Hepatocyte (in vitro differentiated cells): ENCODE measurements at regions not wholly inside any gene's neighbourhood (a gene's known extent, or its start where the extent isn't known, plus 50 kb on each side); places are given as distances from the start of the nearest gene placed in this dataset.
A peak's percentile ranks its signal among the peaks of the same experiment; 100 is the strongest.

Experiments used
- DNase-seq: peaks from one replicate; pipeline ENCODE4 v3.0.0-alpha.2; 2016; ENCODE audit warnings: low spot score
- H2AFZ ChIP-seq: fragments of 200-600 bp; sonication (generic); 2 replicates; pipeline ENCODE4 v1.6.0; 2016; ENCODE audit warnings: antibody characterized with exemption, mild to moderate bottlenecking
- H3K27ac ChIP-seq: fragments of 200-600 bp; sonication (generic); 2 replicates; pipeline ENCODE4 v1.5.1; 2016; ENCODE audit warnings: mild to moderate bottlenecking
- H3K27me3 ChIP-seq: fragments of 200-600 bp; sonication (generic); 2 replicates; pipeline ENCODE4 v1.6.1; 2016
- H3K36me3 ChIP-seq: fragments of 200-600 bp; sonication (generic); replicated peaks from 2 replicates; pipeline ENCODE4 v1.5.1; 2016; ENCODE audit warnings: low read depth; ENCODE audit not compliant: insufficient read depth
- H3K4me1 ChIP-seq: fragments of 200-600 bp; sonication (generic); 2 replicates; pipeline ENCODE4 v1.5.1; 2016; ENCODE audit warnings: mild to moderate bottlenecking, moderate library complexity; ENCODE audit not compliant: insufficient read depth
- H3K4me2 ChIP-seq: fragments of 200-600 bp; sonication (generic); 2 replicates; pipeline ENCODE4 v1.6.0; 2016
- H3K4me3 ChIP-seq: fragments of 200-600 bp; sonication (generic); 2 replicates; pipeline ENCODE4 v1.5.1; 2016; ENCODE audit warnings: mild to moderate bottlenecking
- H3K79me2 ChIP-seq: fragments of 200-600 bp; sonication (generic); 2 replicates; pipeline ENCODE4 v1.6.0; 2017; ENCODE audit warnings: mild to moderate bottlenecking
- H3K9me2 ChIP-seq: fragments of 200-600 bp; sonication (generic); replicated peaks from 2 replicates; pipeline ENCODE4 v1.6.0; 2017; ENCODE audit warnings: mild to moderate bottlenecking; ENCODE audit not compliant: insufficient read depth
- H3K9me3 ChIP-seq: fragments of 200-600 bp; sonication (generic); 2 replicates; pipeline ENCODE4 v1.5.1; 2016; ENCODE audit warnings: low read depth, mild to moderate bottlenecking
- H4K20me1 ChIP-seq: fragments of 200-600 bp; sonication (generic); 2 replicates; pipeline ENCODE4 v1.6.0; 2016; ENCODE audit warnings: mild to moderate bottlenecking; ENCODE audit not compliant: insufficient read depth, poor library complexity, severe bottlenecking
- EZH2 ChIP-seq: fragments of 200-600 bp; sonication (generic); IDR thresholded peaks from 2 replicates; pipeline ENCODE4 v1.6.1; 2016; ENCODE audit warnings: antibody characterized with exemption, mild to moderate bottlenecking, borderline replicate concordance
- EZH2phosphoT487 ChIP-seq: fragments of 200-600 bp; sonication (generic); IDR thresholded peaks from one replicate; pipeline ENCODE4 v1.6.1; 2018; ENCODE audit warnings: antibody characterized with exemption, mild to moderate bottlenecking, low read depth, moderate library complexity; ENCODE audit not compliant: unreplicated experiment, severe bottlenecking
- WGBS: methylation state at CpG from one replicate; pipeline ENCODE4 v1.1.6; 2016; ENCODE audit warnings: low lambda C conversion rate; ENCODE audit errors: missing lambda C conversion rate; 5-methylcytosine and 5-hydroxymethylcytosine counted together
- TF ChIP-seq, protein P1 (sequence below): fragments of 200-600 bp; sonication (generic); IDR thresholded peaks from 2 replicates; pipeline ENCODE4 v1.5.1; 2016; ENCODE audit warnings: antibody characterized with exemption, mild to moderate bottlenecking; ENCODE audit not compliant: poor library complexity

- no peak overlapping the region for H3K4me2 ChIP-seq
- H3K79me2 ChIP-seq: no peaks in the 10 kb centered on the region
- H3K36me3 ChIP-seq: no peaks in the 10 kb centered on the region
- H3K27me3 ChIP-seq: no peaks in the 10 kb centered on the region
- no peak for DNase-seq
- H3K27ac ChIP-seq: no peak overlapping the region
- TF ChIP-seq, protein P1, sequence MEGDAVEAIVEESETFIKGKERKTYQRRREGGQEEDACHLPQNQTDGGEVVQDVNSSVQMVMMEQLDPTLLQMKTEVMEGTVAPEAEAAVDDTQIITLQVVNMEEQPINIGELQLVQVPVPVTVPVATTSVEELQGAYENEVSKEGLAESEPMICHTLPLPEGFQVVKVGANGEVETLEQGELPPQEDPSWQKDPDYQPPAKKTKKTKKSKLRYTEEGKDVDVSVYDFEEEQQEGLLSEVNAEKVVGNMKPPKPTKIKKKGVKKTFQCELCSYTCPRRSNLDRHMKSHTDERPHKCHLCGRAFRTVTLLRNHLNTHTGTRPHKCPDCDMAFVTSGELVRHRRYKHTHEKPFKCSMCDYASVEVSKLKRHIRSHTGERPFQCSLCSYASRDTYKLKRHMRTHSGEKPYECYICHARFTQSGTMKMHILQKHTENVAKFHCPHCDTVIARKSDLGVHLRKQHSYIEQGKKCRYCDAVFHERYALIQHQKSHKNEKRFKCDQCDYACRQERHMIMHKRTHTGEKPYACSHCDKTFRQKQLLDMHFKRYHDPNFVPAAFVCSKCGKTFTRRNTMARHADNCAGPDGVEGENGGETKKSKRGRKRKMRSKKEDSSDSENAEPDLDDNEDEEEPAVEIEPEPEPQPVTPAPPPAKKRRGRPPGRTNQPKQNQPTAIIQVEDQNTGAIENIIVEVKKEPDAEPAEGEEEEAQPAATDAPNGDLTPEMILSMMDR: no peak
- TF ChIP-seq EZH2phosphoT487 (no peak), EZH2 (no peak)
- H3K4me3 ChIP-seq: no peak overlapping the region
- 84% methylated on average over 5 of the region's 5 CpGs for WGBS
- H4K20me1 ChIP-seq: no peaks in the 10 kb centered on the region
- no peaks in the 10 kb centered on the region for H3K9me3 ChIP-seq
- no peak overlapping the region for H2AFZ ChIP-seq
- H3K4me1 ChIP-seq: peaks cover 2% of the 10 kb centered on the region
- H3K9me2 ChIP-seq: no peaks in the 10 kb centered on the region
Measured at GRCh38 chr4:52243367-52243766, 192.3 kb downstream of the SPATA18 start.

GRCh38 chr4:52244103-52244775, 193.1 kb downstream of the SPATA18 start:
- no peak for DNase-seq
- Histone ChIP-seq H3K4me1 (peaks cover 2% of the 10 kb centered on the region), H3K27ac (peak overlapping the region; percentile 49), H3K4me2 (no peak overlapping the region), H3K27me3 (no peaks in the 10 kb centered on the region), H3K79me2 (no peaks in the 10 kb centered on the region), H3K9me2 (no peaks in the 10 kb centered on the region), H3K36me3 (no peaks in the 10 kb centered on the region), H3K4me3 (no peak overlapping the region), H2AFZ (no peak overlapping the region), H3K9me3 (no peaks in the 10 kb centered on the region), H4K20me1 (no peaks in the 10 kb centered on the region)
- 63% methylated on average over 7 of the region's 7 CpGs for WGBS
- TF ChIP-seq EZH2: no peak
- TF ChIP-seq EZH2phosphoT487: no peak
- TF ChIP-seq, protein P1: no peak

- Histone ChIP-seq H3K4me2 (no peak overlapping the region), H3K27me3 (no peaks in the 10 kb centered on the region), H3K79me2 (no peaks in the 10 kb centered on the region), H2AFZ (no peak overlapping the region), H3K9me3 (no peaks in the 10 kb centered on the region), H3K9me2 (no peaks in the 10 kb centered on the region), H3K4me1 (peaks cover 2% of the 10 kb centered on the region), H4K20me1 (no peaks in the 10 kb centered on the region), H3K4me3 (no peak overlapping the region), H3K27ac (peak overlapping the region; percentile 24), H3K36me3 (no peaks in the 10 kb centered on the region)
- DNase-seq: no peak
- TF ChIP-seq, protein P1: no peak
- no peak for TF ChIP-seq EZH2
- TF ChIP-seq EZH2phosphoT487: no peak
- 46% methylated on average over 3 of the region's 3 CpGs for WGBS
Measured at GRCh38 chr4:52244848-52245247, 193.7 kb downstream of the SPATA18 start.

DNA sequence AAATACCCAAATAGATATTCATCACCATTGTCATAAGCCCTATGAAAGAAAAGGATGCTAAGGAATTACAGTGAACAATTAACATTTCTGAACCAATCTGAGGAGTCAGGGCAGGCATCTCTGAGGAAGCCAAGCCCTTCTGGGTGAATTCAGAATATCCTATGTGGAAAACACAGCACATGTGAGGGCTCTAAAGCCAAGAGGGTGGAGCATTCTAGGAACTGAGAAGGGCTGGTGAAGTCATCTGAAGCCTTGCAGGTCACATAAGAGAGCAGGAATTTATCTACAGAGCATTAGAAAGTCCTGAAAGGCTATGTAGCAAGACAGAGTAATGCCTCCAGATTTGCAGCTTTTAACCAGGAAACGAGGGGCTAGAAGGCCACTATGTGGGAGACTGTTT, 195.7 kb downstream of the SPATA18 start:
- TF ChIP-seq EZH2phosphoT487 (no peak), EZH2 (no peak)
- TF ChIP-seq, protein P1: no peak
- Histone ChIP-seq H3K27me3 (no peaks in the 10 kb centered on the region), H3K9me3 (no peaks in the 10 kb centered on the region), H3K9me2 (no peaks in the 10 kb centered on the region), H3K79me2 (no peaks in the 10 kb centered on the region), H3K36me3 (no peaks in the 10 kb centered on the region), H3K4me1 (peaks cover 5% of the 10 kb centered on the region), H3K4me2 (no peak overlapping the region), H2AFZ (no peak overlapping the region), H3K4me3 (no peak overlapping the region), H3K27ac (no peak overlapping the region), H4K20me1 (no peaks in the 10 kb centered on the region)
- DNase-seq: no peak
- WGBS: 60% methylated on average over 1 of the region's 1 CpG
